ENCODE measurements at regions not wholly inside any gene's neighbourhood (a gene's known extent, or its start where the extent isn't known, plus 50 kb on each side); places are given as distances from the start of the nearest gene placed in this dataset.

DNA sequence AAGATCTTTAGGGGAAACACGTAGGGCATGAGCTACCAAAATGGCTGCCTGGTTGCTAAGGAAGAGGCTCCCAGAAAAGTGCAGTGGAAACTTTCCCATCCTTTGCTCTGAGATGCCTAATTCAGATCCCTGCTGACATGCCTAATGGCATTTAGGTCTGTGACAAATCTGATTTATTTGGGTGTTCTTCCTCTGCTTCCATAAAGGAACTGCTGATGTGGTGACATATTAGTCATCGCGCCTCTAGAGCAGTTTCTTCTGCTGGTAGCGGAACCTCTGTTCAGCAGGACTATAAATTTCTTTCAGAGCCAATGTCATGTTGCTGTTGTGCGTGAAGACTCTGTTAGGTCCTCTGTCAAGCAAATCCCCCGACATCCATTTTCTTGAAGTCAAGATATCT lies 310.0 kb downstream of the PDHA2 start:
- Histone ChIP-seq H3K36me3 (ENCODE audit: control insufficient read depth, insufficient read depth, low read length) (no peaks in the 10 kb centered on the region), H3K27me3 (ENCODE audit: control insufficient read depth, insufficient read depth, low read length) (no peaks in the 10 kb centered on the region), H3K4me1 (ENCODE audit: control insufficient read depth, insufficient read depth, low read length) (no peaks in the 10 kb centered on the region), H3K27ac (ENCODE audit: low read length) (no peak overlapping the region), H3K4me3 (ENCODE audit: low read depth in 2 of 2, low read length in 2 of 2) (no peak overlapping the region), H3K9me3 (ENCODE audit: control insufficient read depth, insufficient read depth, low read depth, low read length) (no peaks in the 10 kb centered on the region)
- no peak for DNase-seq (ENCODE audit: low read depth, low spot score)
- TF ChIP-seq TCF7L2 (IDR thresholded peaks at IDR 0.05; ENCODE audit: low read depth, low read length) (no peak), POLR2AphosphoS5 (IDR thresholded peaks at IDR 0.05; ENCODE audit: low read depth, low read length) (no peak), SIN3A (IDR thresholded peaks at IDR 0.05; ENCODE audit: borderline replicate concordance, insufficient read depth, low read depth, low read length) (no peak)
- TF ChIP-seq, protein P1, sequence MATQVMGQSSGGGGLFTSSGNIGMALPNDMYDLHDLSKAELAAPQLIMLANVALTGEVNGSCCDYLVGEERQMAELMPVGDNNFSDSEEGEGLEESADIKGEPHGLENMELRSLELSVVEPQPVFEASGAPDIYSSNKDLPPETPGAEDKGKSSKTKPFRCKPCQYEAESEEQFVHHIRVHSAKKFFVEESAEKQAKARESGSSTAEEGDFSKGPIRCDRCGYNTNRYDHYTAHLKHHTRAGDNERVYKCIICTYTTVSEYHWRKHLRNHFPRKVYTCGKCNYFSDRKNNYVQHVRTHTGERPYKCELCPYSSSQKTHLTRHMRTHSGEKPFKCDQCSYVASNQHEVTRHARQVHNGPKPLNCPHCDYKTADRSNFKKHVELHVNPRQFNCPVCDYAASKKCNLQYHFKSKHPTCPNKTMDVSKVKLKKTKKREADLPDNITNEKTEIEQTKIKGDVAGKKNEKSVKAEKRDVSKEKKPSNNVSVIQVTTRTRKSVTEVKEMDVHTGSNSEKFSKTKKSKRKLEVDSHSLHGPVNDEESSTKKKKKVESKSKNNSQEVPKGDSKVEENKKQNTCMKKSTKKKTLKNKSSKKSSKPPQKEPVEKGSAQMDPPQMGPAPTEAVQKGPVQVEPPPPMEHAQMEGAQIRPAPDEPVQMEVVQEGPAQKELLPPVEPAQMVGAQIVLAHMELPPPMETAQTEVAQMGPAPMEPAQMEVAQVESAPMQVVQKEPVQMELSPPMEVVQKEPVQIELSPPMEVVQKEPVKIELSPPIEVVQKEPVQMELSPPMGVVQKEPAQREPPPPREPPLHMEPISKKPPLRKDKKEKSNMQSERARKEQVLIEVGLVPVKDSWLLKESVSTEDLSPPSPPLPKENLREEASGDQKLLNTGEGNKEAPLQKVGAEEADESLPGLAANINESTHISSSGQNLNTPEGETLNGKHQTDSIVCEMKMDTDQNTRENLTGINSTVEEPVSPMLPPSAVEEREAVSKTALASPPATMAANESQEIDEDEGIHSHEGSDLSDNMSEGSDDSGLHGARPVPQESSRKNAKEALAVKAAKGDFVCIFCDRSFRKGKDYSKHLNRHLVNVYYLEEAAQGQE (IDR thresholded peaks at IDR 0.05; ENCODE audit: insufficient read depth in 1 of 2, low read depth in 2 of 2, low read length in 1 of 2) = no peak
- TF ChIP-seq, protein P2, sequence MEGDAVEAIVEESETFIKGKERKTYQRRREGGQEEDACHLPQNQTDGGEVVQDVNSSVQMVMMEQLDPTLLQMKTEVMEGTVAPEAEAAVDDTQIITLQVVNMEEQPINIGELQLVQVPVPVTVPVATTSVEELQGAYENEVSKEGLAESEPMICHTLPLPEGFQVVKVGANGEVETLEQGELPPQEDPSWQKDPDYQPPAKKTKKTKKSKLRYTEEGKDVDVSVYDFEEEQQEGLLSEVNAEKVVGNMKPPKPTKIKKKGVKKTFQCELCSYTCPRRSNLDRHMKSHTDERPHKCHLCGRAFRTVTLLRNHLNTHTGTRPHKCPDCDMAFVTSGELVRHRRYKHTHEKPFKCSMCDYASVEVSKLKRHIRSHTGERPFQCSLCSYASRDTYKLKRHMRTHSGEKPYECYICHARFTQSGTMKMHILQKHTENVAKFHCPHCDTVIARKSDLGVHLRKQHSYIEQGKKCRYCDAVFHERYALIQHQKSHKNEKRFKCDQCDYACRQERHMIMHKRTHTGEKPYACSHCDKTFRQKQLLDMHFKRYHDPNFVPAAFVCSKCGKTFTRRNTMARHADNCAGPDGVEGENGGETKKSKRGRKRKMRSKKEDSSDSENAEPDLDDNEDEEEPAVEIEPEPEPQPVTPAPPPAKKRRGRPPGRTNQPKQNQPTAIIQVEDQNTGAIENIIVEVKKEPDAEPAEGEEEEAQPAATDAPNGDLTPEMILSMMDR (IDR thresholded peaks at IDR 0.05) = no peak
- BruUV-seq (replicated peaks) = no TSS peak
- ATAC-seq = no peak
- POLR2A ChIA-PET = no interaction called here
- CTCF ChIA-PET = no interaction called here
- in situ Hi-C loops (cut with HindIII; ENCODE audit: low pct_unique_long_range_greater_than_20kb, low sequenced_read_pairs) = no loop called here
- intact Hi-C loops (cut with micrococcal nuclease; ENCODE audit: unreplicated experiment) = no loop called here

DNA sequence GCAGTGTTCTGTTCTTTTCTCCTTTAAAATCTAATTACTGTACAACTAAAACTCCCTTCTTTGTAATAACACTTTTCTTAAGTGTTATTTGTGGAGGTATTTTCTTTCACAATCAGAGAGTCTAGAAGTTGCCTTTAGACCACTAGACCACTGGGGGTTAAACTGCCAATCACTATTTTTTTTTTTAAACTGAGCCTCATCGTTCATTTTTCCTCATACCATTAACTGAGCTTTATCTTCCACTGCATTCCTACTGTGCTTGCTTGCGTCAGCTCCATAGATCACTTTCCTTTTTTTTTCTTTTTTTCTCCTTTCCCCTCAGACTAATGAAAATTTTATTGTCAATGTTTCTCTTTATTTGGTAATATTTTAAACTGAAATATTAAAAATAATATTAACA lies 310.6 kb downstream of the PDHA2 start:
- no peaks in the 10 kb centered on the region for H3K36me3 ChIP-seq (ENCODE audit: control insufficient read depth, insufficient read depth, low read length)
- in situ Hi-C loops (cut with HindIII; ENCODE audit: low pct_unique_long_range_greater_than_20kb, low sequenced_read_pairs) = no loop called here
- BruUV-seq (replicated peaks) = no TSS peak
- no peak overlapping the region for H3K27ac ChIP-seq (ENCODE audit: low read length)
- no peaks in the 10 kb centered on the region for H3K27me3 ChIP-seq (ENCODE audit: control insufficient read depth, insufficient read depth, low read length)
- no peak for TF ChIP-seq POLR2AphosphoS5 (IDR thresholded peaks at IDR 0.05; ENCODE audit: low read depth, low read length)
- TF ChIP-seq, protein P2 (IDR thresholded peaks at IDR 0.05) = no peak
- TF ChIP-seq TCF7L2 (IDR thresholded peaks at IDR 0.05; ENCODE audit: low read depth, low read length) = no peak
- no peak for TF ChIP-seq SIN3A (IDR thresholded peaks at IDR 0.05; ENCODE audit: borderline replicate concordance, insufficient read depth, low read depth, low read length)
- TF ChIP-seq, protein P1 (IDR thresholded peaks at IDR 0.05; ENCODE audit: insufficient read depth in 1 of 2, low read depth in 2 of 2, low read length in 1 of 2) = no peak
- ChIA-PET CTCF (no interaction called here), POLR2A (interaction anchor here (0.6 kb wide), 1 partner anchor 15 kb away, joined by 3 read pairs; no protein-coding TSS in a partner anchor)
- DNase-seq (ENCODE audit: low read depth, low spot score) = no peak
- no peaks in the 10 kb centered on the region for H3K4me1 ChIP-seq (ENCODE audit: control insufficient read depth, insufficient read depth, low read length)
- no peak for ATAC-seq
- H3K4me3 ChIP-seq (ENCODE audit: low read depth in 2 of 2, low read length in 2 of 2) = no peak overlapping the region
- no peaks in the 10 kb centered on the region for H3K9me3 ChIP-seq (ENCODE audit: control insufficient read depth, insufficient read depth, low read depth, low read length)
- intact Hi-C loops (cut with micrococcal nuclease; ENCODE audit: unreplicated experiment) = no loop called here

Data from Panc1 (cell line).